Chondrocyte (in vitro differentiated cells): ENCODE measurements at regions not wholly inside any gene's neighbourhood (a gene's known extent, or its start where the extent isn't known, plus 50 kb on each side); places are given as distances from the start of the nearest gene placed in this dataset.
"Not testable (repeated sequence)": the region's sequence is repeated elsewhere in the genome, so short reads cannot be mapped to it uniquely, and the experiment has no call there.

Experiments used
- DNase-seq: peaks from one replicate; pipeline ENCODE4 v3.0.0; 2021; ENCODE audit warnings: mixed read lengths, low spot score
- H3K27ac Mint-ChIP-seq: one replicate; pipeline ENCODE4 v1.8.0; 2021; ENCODE audit warnings: mild to moderate bottlenecking, moderate library complexity, mixed read lengths; ENCODE audit not compliant: unreplicated experiment
- H3K27me3 Mint-ChIP-seq: 2 replicates; pipeline ENCODE4 v1.8.0; 2021; ENCODE audit warnings: low read depth, mixed read lengths
- H3K36me3 Mint-ChIP-seq: 2 replicates; pipeline ENCODE4 v1.8.0; 2021; ENCODE audit warnings: low read depth, mixed read lengths
- H3K4me1 Mint-ChIP-seq: 2 replicates; pipeline ENCODE4 v1.8.0; 2021; ENCODE audit warnings: low read depth, mild to moderate bottlenecking, mixed read lengths
- H3K4me3 Mint-ChIP-seq: one replicate; pipeline ENCODE4 v1.8.0; 2021; ENCODE audit warnings: mild to moderate bottlenecking, moderate library complexity, mixed read lengths; ENCODE audit not compliant: unreplicated experiment
- H3K9me3 Mint-ChIP-seq: 2 replicates; pipeline ENCODE4 v1.8.0; 2021; ENCODE audit warnings: low read depth, mixed read lengths
- CTCF ChIP-seq: fragments of 200-600 bp; sonication (generic); IDR thresholded peaks from 2 replicates; pipeline ENCODE4 v1.5.0; 2021; ENCODE audit warnings: antibody characterized with exemption, mild to moderate bottlenecking, moderate library complexity

GRCh38 chr2:212882626-212883025 lies 268.8 kb downstream of the IKZF2 start:
- peaks cover 53% of the 10 kb centered on the region for H3K9me3 Mint-ChIP-seq
- TF ChIP-seq CTCF: no peak
- no peak overlapping the region for H3K4me3 Mint-ChIP-seq
- DNase-seq: no peak
- H3K36me3 Mint-ChIP-seq: peaks cover 26% of the 10 kb centered on the region
- H3K27ac Mint-ChIP-seq: no peak overlapping the region
- H3K27me3 Mint-ChIP-seq: no peaks in the 10 kb centered on the region
- H3K4me1 Mint-ChIP-seq: no peaks in the 10 kb centered on the region

DNA sequence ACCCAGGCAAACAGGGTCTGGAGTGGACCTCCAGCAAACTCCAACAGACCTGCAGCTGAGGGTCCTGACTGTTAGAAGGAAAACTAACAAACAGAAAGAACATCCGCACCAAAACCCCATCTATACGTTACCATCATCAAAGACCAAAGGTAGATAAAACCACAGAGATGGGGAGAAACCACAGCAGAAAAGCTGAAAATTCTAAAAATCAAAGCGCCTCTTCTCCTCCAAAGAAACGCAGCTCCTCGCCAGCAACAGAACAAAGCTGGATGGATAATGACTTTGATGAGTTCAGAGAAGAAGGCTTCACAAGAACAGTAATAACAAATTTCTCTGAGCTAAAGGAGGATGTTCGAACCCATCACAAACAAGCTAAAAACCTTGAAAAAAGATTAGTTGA lies 274.9 kb downstream of the IKZF2 start:
- H3K27me3 Mint-ChIP-seq, H3K36me3 Mint-ChIP-seq, H3K4me3 Mint-ChIP-seq, H3K4me1 Mint-ChIP-seq, DNase-seq, H3K27ac Mint-ChIP-seq: not testable (repeated sequence)
- H3K9me3 Mint-ChIP-seq: peaks cover 23% of the 10 kb centered on the region

GRCh38 chr2:212875950-212876349 lies 275.5 kb downstream of the IKZF2 start:
- not testable (repeated sequence) for H3K4me3 Mint-ChIP-seq, DNase-seq, H3K36me3 Mint-ChIP-seq, H3K27me3 Mint-ChIP-seq, H3K27ac Mint-ChIP-seq, H3K4me1 Mint-ChIP-seq
- H3K9me3 Mint-ChIP-seq: peaks cover 23% of the 10 kb centered on the region

- no peak overlapping the region for H3K27ac Mint-ChIP-seq
- H3K36me3 Mint-ChIP-seq: peaks cover 5% of the 10 kb centered on the region
- peaks cover 18% of the 10 kb centered on the region for H3K9me3 Mint-ChIP-seq
- H3K4me1 Mint-ChIP-seq: no peaks in the 10 kb centered on the region
- TF ChIP-seq CTCF: no peak
- H3K27me3 Mint-ChIP-seq: no peaks in the 10 kb centered on the region
- DNase-seq: no peak
- H3K4me3 Mint-ChIP-seq: no peak overlapping the region
Observed at GRCh38 chr2:212873256-212873655, 278.2 kb downstream of the IKZF2 start.

- no peak for TF ChIP-seq CTCF
- H3K27me3 Mint-ChIP-seq: no peaks in the 10 kb centered on the region
- H3K9me3 Mint-ChIP-seq: peaks cover 15% of the 10 kb centered on the region
- no peak for DNase-seq
- H3K4me3 Mint-ChIP-seq: no peak overlapping the region
- peaks cover 4% of the 10 kb centered on the region for H3K36me3 Mint-ChIP-seq
- no peak overlapping the region for H3K27ac Mint-ChIP-seq
- H3K4me1 Mint-ChIP-seq: no peaks in the 10 kb centered on the region
Observed at GRCh38 chr2:212871597-212871996, 279.8 kb downstream of the IKZF2 start.

DNA sequence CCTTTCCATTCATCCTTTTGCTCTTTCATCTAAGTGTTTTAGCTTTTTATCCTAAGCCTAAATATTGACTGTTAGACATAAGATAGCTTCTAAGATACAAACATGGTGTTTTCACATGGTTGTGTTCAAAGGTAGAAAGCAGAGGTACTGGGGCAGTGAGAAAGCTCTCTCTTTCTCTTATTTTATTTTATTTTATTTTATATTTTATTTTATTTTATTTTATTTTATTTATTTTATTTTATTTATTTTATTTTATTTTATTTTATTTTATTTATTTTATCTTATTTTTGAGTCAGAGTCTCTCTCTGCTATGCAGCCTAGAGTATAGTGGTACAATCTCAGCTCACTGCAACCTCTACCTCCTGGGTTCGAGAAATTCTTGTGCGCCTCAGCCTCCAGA lies 287.2 kb downstream of the IKZF2 start:
- Mint-ChIP-seq H3K27ac (no peak overlapping the region), H3K9me3 (peaks cover 37% of the 10 kb centered on the region), H3K4me3 (no peak overlapping the region), H3K27me3 (no peaks in the 10 kb centered on the region), H3K36me3 (peaks cover 12% of the 10 kb centered on the region), H3K4me1 (no peaks in the 10 kb centered on the region)
- no peak for DNase-seq
- TF ChIP-seq CTCF: no peak
